HEK293 (cell line): ENCODE measurements at regions not wholly inside any gene's neighbourhood (a gene's known extent, or its start where the extent isn't known, plus 50 kb on each side); places are given as distances from the start of the nearest gene placed in this dataset.

Experiments used
- PBX3 ChIP-seq: sonication (generic); formaldehyde crosslinking; IDR thresholded peaks from 2 replicates; pipeline ENCODE4 v1.8.1; 2022; ENCODE audit warnings: mild to moderate bottlenecking, moderate library complexity, missing genetic modification reagents
- ZNF530 ChIP-seq: fragments of 450-650 bp; formaldehyde crosslinking; IDR thresholded peaks from 2 replicates; pipeline ENCODE4 v1.5.1; 2016; ENCODE audit warnings: low read depth, missing biosample characterization, missing genetic modification characterization
- ZSCAN18 ChIP-seq: fragments of 450-650 bp; formaldehyde crosslinking; IDR thresholded peaks from 2 replicates; pipeline ENCODE4 v1.5.1; 2016; ENCODE audit warnings: missing biosample characterization, missing genetic modification characterization
- ZSCAN23 ChIP-seq: fragments of 450-650 bp; formaldehyde crosslinking; IDR thresholded peaks from 2 replicates; pipeline ENCODE4 v1.5.1; 2016; ENCODE audit warnings: missing biosample characterization, missing genetic modification characterization

GRCh38 chr4:110898290-110898689 is 275.4 kb upstream of the PITX2 start:
- no peak for TF ChIP-seq PBX3 (CRISPR knock-in tag)
- no peak for TF ChIP-seq ZSCAN23 (tag by site-specific recombination)
- no peak for TF ChIP-seq ZSCAN18 (tag by site-specific recombination)
- TF ChIP-seq ZNF530, result no peak
